DMS 273 treated with DMSO at 0.1 percent for 48 hours (cell line): ENCODE measurements at regions not wholly inside any gene's neighbourhood (a gene's known extent, or its start where the extent isn't known, plus 50 kb on each side); places are given as distances from the start of the nearest gene placed in this dataset.

Experiments used
- DNase-seq: peaks from one replicate; lab custom pipeline; 2025; lab: John Stamatoyannopoulos, UW

DNA sequence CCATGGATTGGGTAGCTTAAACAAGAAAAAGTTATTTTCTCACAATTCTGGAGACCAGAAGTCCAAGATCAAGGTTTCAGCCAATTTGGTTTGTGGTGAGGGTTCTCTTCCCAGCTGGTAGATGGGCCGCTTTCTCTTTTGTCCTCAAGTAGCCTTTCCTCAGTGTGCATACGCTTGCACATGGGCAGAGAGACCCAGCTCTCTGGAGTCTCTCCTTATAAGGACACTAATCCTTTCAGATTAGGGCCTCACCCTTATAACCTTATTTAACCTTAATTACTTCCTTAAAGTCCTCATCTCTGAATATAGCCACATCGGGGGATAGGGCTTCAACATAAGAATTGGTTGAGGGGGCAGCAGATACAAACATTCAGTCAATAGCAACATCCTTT lies 68.4 kb upstream of the NLK start:
- no peak for DNase-seq

- no peak for DNase-seq
Observed at GRCh38 chr17:27974531-27975145, 67.8 kb upstream of the NLK start.

DNA sequence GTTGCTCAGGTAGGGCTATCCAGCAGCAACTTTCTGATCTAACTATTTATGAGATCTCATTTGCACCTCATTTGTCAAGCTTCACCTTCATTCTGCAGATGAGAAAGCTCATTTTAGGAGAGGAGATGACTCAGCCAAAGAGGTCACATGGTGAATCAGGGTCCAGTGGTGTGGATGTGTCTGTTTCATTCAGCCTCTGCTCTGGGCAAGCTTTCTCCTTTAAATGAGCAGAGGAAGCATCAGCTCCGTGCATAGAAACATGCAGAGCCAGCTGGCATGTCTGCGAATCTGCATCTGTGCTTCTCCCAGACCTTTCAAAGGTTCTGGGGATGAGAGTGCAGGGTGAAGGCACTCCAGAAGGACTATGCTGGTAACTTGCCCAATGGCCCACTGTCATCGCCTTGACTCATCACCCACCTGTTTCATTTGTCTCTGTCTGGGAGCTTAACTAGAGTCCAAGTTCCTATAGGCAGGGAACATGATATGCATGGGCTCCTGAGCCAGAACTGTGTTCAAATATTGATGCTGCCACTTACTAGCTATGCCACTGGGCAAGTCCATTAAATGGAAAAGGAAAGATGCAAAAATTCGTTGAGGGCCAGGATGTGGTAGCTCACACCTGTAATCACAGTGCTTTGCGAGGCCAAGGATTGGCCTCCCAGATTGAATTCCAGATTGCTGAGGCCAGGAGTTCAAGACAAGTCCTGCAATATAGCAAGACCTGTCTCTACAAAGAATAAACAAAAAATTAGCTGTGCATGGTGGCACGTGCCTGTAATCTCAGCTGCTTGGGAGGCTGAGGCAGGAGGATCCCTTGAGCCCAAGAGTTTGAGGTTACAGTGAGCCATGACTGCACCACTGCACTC lies 67.1 kb upstream of the NLK start:
- DNase-seq = peak; percentile 83

GRCh38 chr17:27976331-27976730 lies 66.1 kb upstream of the NLK start:
- DNase-seq = no peak

GRCh38 chr17:27977751-27978688 lies 64.5 kb upstream of the NLK start:
- DNase-seq = peak; percentile 77

DNA sequence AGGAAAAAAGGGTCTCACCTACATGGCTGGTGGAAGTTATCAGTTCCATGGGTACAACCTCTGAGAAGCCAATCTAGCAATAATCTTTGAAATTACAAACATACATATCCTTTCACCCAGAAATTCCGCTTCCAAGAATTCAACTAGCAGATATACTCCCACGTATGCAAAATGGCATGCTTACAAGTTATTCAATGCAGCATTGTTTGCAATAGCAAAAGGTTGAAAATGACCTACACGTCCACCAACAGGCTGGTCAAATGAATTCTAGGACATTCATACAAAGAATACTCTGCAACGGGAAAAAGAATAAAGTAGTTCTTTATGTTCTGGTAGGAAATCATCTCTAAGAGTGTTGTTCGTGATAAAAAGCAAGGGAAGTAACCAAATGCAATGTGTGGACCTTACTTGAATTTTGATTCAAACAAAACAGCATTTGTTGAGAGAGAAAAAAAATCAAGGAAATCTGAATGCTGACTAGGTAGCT lies 63.7 kb upstream of the NLK start:
- DNase-seq = no peak

GRCh38 chr17:27980043-27980442 lies 62.4 kb upstream of the NLK start:
- DNase-seq = no peak

- DNase-seq = no peak
Observed at GRCh38 chr17:27981978-27982377, 60.5 kb upstream of the NLK start.

DNA sequence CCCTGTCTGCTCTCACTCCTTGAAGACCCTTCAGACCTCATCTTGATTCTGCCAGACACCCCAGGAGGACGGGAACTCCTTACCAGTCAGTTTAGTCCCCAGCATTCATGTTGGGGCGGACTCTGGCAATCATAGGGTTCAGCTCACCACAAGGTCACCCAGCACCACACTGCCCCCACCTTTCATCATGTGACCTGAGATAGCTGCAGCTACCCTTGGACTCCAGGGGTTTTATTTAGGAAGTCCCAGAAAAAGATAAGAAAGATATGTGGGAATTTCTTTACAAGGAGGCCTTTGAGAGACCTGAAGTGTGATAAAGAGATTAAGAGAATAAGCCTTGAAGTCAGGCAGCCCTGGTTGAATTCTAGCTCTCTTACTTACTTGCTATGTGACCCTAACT lies 59.8 kb upstream of the NLK start:
- no peak for DNase-seq

DNA sequence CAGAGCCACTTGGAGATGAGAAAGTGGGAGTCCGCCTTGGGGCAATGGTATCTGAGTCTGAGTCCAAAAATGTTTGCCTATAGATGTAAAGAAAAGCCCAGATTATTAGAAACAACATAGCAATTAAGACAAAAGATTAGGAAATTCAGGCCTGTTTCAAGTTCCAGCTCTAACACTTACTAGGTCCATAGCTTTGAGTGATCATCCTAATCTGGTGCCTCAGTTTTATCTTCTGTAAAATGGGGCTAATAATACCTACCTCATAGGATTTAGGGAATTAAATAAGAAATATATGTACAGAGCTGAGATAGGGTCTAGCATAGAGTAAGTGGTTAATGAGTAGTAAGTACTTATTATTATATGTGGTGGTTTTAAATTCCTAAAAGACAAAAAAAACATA lies 58.6 kb upstream of the NLK start:
- DNase-seq = no peak

DNA sequence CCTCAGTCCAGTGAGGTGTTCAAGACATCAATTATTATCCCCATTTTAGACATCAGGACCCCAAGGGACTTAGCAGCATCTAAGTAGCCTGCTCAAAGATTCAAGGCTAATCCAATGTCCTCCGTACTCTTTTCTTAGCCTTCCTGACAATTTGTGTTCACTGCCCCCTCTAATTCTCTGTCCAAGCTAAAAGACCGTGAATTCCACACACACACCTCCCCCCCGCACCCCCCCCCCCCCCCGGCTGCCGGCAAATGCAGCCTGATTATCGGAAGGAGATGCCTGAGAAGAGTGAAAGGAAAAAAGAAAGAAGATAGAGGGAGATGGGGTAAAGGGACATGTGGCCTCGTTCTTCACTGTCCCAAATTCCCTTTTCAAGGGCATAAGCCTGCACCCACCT lies 58.1 kb upstream of the NLK start:
- DNase-seq = no peak

GRCh38 chr17:27984816-27985215 lies 57.7 kb upstream of the NLK start:
- DNase-seq = no peak

- no peak for DNase-seq
Observed at GRCh38 chr17:27985306-27985705, 57.2 kb upstream of the NLK start.

- DNase-seq = no peak
Observed at GRCh38 chr17:27985736-27986399, 56.6 kb upstream of the NLK start.

- no peak for DNase-seq
Observed at GRCh38 chr17:27986805-27987684, 55.4 kb upstream of the NLK start.

- no peak for DNase-seq
Observed at GRCh38 chr17:27989046-27989445, 53.4 kb upstream of the NLK start.

DNA sequence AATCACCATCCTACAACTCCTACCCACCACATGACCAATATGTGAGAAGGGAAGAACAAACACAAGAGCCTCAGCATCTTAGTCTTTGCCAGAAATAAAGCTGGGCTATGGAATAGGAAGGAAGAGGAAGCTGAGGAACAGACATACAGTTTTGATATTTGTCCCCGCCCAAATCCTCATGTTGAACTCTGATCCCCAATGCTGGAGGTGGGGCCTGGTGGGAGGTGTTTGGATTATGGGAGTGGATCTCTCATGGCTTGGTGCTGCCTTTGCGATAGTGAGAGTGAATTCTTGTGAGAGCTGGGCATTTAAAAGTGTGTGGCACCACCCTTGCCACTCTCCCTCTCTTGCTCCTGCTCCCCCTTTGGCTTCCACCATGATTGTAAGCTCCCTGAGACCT lies 52.4 kb upstream of the NLK start:
- no peak for DNase-seq

GRCh38 chr17:27990979-27991378 lies 51.5 kb upstream of the NLK start:
- no peak for DNase-seq

DNA sequence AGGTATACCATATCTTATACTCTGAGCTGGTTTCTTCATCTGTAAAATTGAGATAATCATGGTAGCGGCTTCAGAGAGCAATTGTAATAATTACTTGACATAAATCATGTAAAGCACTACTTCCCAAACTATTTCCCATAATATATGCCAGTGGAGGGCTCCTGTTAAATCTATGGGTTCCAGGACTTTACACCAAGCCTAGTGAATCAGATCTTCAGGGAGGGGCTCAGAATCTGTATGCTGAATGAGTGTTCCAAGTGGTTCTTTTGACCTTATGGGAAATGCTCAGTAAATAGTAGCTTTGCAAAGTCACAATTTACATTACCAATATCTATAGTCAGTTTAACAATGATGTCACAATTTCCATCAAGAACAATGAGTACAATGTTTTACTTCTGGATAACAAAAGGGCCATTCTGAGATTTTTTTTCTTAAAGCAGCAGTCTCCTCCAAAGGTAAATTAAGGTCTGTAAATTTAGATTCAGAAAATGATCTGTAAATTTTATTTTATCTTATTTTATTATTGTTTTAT lies 50.9 kb upstream of the NLK start:
- no peak for DNase-seq
